NCI-H226 (cell line): ENCODE measurements at regions not wholly inside any gene's neighbourhood (a gene's known extent, or its start where the extent isn't known, plus 50 kb on each side); places are given as distances from the start of the nearest gene placed in this dataset.
A peak's percentile ranks its signal among the peaks of the same experiment; 100 is the strongest.
"Not testable (repeated sequence)": the region's sequence is repeated elsewhere in the genome, so short reads cannot be mapped to it uniquely, and the experiment has no call there.

Source experiments
- DNase-seq: peaks from one replicate; pipeline ENCODE4 v3.0.0-alpha.2; 2015

DNA sequence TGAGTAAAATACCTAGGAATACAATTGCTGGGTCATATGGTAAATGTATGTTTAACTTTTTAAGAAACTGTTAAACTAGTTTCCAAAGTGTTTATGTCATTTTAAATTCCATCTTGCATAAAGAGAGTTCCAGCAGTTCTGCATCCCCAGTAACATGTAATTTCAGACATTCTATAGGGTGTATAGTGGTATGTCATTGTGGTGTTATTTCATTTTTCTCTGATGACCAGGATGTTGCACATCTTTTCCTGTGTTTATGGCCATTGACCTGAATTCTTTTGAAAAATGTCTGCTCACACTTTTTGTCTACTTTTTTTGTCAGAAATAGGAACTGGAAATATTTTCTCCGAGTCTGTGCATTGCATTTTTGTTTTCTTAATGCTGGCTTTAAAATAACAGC is 128.9 kb downstream of the TMEM200A start:
- DNase-seq: no peak

DNA sequence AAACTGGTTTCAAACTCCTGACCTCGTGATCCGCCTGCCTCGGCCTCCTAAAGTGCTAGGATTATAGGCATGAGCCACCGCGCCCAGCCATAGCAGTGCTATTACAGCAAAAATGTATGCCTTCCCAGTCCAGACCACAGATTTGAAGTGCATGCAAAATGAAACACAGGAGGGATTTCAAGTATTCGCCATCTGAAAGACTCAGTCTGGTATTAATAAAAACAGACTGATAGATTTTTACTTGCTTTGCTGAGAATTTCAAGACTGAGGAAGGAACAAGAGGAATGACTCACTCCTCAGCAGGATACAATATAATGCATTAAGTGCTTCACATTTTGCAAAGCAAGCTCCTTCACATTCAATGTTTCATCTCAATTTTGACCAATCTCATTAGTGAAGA is 134.9 kb downstream of the TMEM200A start:
- DNase-seq: no peak

DNA sequence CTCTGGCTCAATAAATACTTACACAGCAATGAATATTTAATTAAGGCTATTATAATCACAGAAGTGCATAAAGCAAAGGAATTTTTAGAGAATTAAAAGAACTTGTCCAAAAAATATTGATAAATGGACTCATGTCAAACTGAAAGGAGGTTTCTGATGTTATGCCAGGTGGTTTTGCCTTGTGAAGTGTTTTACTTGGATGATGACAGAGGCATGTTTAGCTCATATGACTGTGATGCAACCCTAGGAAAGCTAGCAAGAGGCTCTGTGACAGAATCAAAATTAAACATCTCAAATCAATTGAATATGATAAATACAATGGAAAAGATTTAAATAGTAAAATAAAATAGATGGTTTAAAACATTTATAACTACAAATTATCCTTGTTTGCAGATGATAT is 137.3 kb downstream of the TMEM200A start:
- DNase-seq: peak; percentile 35

DNA sequence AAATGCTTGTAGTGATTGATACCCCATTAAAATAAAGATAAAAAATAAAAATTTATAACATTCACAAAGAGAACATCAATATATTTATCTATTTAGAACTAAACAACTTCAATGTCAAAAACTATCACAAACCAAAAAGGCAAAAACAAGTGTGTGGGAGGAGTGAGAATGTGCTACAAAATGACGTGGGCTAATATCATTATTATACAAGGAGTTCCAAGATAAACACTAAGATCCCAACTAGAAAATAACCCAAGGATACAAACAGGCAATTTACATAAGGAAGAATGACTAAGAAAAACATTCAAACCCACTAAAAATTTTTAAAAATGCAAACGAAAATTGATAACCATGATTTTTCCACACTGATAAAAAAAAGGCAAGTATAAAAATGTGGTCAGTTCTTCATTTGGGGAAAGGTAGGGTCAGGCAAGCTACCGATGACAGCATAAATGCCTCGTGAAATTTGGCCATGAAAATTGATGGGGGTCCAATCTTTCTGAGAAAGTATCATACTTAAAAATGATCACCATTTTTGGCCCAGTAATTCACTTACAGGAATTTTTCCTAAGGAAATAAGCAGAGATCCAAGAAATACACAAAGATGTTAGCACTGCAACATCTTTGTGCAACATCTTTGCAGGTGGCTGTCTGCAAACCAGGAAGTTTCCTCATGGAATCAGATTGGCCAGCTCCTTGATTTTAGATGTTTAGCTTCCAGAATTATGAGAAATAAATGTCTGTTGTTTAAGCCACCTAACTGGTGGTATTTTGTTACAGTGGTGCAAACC is 140.2 kb downstream of the TMEM200A start:
- no peak for DNase-seq

DNA sequence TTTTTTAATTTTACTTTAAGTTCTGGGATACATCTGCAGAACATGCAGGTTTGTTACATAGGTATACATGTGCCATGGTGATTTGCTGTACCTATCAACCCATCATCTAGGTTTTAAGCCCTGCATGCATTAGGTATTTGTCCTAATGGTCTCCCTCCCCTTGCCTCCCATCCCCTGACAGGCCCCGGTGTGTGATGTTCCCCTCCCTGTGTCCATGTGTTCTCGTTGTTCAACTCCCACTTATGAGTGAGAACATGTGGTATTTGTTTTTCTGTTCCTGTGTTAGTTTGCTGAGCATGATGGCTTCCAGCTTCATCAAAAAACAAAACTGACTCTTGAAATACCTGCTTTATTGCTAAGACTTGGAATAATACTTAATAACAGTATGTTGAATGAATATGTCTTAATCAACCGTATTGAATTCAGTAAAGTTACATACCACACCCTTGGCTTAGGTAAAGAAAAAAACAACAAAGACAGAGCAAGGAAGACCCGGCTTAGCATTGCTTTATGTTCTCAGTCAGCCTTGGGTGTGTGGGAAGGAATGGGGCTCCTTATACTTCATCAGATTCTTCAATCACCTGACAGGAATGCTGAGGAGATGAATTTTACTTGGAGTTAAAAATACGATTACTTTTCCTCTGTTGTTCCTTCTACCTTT is 141.3 kb downstream of the TMEM200A start:
- not testable (repeated sequence) for DNase-seq

DNA sequence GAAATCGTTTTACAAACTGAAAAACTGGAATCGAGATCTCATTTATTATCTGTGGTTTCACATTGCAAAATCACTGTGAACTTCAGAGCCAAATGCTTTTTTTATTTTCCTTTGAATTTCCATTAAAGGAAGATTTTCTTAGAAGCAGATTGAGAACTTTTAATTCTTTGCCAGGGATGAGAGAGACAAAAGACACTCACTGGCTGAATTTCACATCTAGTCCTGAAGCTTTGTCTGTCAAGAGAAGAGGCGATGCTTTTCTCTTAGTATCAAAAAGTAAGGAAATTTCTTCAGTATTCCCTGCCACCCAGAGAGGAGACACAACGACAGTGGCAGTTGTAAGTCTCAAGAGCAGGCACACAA is 141.8 kb downstream of the TMEM200A start:
- no peak for DNase-seq

DNA sequence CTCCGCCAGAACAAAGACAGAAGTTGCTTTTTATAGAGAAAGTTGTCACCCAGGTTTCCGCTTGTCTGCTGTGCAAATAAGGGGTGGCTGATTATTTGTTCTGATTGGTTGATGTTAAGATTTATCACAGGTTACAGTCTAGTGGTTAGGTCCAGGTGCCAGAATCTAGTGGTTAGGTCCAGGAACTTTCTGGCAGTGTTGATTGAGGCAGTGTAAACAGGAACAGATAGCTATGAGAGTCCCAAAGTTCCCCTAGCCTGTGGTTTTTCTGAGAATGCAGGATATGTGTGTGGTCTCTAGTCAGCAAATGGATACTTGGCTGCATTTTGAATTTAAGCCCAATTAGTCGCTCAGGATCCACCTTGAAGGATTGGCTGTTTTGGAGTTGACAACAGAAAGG is 148.0 kb downstream of the TMEM200A start:
- peak; percentile 70 for DNase-seq

DNA sequence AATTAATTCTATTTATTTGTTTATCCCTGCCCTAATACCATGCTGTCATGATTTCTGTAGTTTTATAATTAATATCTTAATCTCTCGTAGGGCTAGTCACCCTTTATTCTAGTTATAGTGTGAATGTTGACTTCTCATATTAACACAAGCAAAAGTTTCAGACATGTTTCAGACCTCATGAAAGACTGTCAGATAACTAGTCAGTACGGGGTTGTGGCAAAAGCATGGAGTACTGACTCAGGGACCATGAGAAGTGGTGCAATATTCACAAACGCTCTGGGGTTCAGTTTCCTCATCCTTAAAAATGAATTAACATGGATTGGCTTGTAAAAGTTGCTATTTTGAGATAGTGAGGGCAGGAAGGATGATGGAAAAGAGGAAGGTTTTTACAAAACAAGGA is 148.9 kb downstream of the TMEM200A start:
- DNase-seq: no peak

DNA sequence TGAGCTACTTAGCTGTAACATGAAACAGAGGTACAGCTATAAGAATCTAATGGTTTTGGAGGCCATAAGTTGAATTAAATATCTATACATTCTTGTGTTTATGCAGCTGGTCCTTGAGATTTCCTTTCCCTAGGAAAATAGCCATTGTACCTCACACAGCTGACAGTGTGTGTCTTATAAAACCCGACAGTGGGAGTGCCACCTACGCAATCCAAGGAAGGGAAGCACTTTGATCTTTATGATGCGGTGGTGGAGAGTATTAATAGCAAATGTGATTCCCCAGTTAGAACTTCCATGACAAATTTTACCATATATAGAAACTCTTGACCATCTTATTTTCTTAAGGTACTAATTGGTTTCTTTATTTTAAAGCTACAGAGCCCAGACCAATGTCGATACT is 149.5 kb downstream of the TMEM200A start:
- no peak for DNase-seq

DNA sequence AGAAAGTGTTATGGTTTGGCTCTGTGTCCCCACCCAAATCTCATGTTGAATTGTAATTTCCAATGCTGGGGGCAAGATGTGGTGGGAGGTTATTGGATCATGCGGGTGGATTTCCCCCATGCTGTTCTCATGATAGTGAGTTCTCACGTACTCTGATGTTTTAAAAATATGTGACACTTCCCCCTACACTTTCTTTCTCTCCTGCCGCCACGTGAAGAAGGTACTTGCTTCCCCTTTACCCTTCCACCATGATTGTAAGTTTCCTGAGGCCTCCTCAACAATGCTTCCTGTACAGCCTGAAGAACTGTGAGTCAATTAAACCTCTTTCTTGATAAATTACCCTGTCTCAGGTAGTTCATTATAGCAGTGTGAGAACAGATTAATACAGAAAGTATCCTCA is 150.8 kb downstream of the TMEM200A start:
- DNase-seq: no peak

DNA sequence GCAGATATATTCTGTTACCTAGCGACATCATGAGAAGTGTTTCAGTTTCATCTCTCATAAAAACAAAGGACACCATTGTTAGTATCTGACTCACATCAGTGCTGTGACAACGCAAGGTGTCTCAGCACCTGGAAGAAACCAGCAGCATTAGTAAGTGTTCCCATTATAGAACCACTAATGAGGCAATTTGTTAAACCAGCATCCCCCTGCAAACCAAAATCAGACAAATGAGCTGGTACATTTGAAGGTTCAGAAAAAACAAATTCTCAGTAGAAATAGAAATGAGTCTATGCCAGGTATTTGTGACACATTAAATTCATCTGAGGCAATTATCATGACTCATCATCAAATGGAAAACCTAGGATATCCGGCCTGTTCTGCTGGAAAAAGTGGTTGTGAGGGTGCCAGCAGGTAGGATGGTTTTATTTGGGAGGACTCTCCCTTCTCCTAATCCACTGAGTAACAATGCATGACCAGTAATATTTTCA is 151.7 kb downstream of the TMEM200A start:
- DNase-seq: peak; percentile 17

DNA sequence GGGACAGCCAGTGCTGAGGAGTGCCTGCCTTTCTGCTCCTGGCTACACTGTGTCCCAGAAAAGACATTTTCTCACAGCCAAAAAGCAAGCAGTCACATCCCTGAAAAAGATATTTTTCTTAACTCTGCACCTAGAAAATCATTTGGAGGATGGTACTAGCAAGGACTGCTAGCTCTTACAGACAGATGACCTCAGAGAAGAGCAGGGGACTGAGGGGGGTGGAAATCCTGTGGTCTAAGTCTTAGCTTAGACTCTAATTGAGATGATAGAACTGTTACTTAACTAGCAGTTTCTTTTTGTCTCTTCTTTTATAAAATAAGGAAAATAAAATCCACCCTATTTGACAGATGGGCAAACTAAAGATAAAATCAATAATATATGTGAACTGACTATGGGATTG is 152.8 kb downstream of the TMEM200A start:
- DNase-seq: no peak

DNA sequence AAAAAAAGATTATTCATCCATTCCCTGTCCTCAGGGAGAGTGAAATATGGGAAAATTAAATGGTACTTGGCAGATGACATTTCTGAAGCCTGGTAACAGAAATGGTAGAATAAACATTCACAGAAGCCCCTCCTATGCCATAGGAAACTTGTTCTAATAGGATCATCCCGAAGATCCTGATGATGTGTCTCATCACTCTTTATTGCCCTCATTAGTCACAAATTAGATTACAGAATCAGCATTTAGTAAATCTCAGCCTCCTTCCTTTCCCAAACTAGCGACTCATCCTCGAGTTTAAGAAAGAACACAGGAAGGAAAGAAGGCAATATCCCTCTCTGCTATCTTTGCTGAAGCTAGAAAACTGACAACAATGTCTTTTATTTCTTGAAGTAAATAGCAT is 154.4 kb downstream of the TMEM200A start:
- DNase-seq: peak; percentile 28

DNA sequence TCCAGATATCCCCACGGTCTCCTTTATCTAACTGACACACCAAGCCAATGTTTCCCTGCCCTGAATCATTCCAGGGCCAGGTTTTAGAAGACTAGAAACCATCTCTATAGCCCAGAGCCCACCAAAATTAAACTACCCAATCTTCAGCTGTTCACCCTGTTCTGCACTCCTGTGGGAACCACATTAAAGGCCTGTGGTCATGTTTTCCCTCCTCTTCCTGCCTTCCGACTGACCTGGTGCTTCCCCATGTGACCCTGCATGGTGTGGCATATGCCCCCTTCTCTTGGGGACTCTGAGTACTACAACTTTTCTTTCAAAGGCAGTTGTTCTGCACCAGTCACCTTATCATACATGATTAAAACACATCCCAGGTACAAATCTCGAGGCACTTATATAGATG is 155.0 kb downstream of the TMEM200A start:
- no peak for DNase-seq

DNA sequence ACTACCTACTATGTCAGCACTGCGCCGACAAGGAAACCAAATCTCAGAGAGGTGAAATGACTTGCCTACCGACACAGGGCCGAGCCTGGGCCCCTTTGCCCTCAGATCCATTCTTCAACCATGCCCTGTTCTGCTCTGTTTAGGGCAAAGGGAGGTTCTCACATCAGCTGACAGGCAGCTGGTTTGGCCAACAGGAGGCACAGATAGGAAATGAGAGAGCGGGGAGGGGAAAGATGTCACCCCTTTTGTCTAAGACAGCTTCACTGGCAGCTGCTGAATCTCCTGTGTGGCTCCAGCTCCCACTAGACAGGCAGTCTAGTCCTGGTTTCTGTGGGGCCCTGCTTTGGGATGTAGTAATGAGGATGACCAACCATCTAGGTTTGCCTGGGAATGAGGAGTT is 158.7 kb downstream of the TMEM200A start:
- DNase-seq: no peak

DNA sequence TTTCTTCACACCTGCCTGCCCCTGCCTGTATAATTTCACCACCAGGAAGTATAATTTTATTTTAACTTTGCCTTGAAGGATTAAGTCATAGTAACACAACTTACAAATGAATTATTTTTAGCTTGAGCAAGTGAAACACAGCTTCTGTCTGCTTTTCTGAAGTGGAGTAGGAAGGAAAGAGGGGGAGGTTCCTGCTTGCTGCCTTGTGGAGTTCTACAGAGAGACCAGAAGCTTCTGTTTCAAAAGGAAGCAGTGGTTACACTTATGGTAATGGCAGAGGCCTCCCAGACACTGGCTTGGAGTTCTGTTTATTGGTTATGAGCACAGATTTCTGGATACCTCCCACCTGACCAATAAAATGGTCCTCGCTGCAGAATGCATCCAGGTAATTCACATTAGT is 159.6 kb downstream of the TMEM200A start:
- no peak for DNase-seq

DNA sequence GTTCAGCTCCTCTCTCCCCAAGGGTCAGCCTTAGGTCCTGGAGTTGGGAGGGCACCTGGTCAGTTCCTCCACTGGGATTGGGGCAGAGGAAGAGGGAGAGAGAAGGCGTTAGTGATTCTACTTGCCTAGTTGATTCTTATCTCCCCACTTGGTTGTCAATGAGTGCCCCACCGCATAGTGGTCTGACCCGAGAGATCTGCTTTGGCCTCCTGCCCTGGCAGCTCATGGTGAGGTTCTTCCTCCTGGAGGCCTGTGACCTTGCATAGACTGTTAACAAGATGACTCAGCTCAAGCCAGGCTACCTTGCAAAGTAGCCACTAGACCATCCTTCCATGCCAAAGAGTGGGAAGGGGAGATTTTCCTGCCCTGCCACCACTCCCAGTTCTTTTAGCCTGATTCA is 160.6 kb downstream of the TMEM200A start:
- DNase-seq: no peak

DNA sequence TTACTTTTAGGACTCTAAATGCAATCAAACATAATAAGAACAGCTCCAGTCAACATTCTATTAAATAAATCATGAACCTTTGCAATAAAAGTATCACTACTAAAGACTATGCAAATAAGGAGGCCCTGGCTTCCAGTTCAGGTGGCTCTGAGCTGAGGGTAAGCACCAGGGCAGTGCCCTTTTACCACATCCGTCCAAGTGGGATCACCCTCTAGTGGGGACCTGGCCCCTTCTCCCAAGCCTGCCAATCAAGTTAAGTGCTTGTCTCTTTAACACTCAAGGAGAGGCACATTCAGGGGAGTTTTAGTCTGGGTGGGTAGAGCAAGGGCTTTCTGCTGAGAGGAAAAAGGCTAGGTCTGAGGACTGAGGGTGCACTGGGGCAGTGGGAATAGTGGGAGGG is 161.4 kb downstream of the TMEM200A start:
- no peak for DNase-seq

DNA sequence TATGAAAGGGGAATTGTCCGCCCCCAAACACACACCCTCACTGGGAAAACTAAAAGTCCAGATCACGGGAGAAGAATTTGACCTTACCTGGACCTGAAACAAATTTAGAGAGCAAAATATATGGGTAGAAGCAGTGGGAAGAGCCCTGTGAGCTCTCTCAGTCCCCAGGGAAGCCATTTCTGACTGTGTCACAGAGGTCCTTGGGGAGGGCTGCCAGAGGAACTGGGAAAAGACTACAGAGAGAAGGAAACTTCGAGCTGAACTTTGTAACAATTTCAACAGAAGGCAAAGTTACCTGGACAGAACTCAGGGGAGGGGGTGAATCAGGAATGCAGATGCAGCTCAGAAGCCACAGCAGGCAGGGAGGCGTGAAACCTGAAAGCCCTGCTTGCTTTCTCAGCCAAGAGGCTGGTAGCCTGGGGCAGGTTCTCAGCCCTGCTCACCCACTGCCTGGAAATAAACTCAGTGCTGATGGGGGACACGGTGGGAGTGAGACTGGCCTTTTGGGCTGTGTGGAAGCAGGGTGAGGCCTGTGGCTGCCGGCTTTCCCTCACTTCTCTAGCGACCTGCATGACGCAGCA is 163.8 kb downstream of the TMEM200A start:
- DNase-seq: no peak

DNA sequence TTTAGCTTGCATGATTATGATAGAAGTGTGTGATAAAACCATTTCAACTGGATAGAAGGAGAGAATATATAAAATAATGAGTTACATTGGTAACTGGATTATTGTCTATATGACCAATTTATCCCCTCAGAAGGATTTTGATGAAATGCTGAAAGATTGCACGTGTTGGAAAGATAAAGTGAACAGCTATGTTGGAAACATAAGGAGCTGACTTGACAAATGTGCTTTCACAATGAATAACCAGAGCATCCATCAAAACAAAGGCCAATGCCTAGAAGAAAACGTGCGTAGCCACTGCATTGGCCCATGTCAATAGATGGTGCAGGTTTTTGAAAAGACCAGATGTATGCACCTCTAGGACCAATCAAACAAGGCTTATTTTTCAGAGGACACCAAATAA is 168.8 kb downstream of the TMEM200A start:
- DNase-seq: no peak

DNA sequence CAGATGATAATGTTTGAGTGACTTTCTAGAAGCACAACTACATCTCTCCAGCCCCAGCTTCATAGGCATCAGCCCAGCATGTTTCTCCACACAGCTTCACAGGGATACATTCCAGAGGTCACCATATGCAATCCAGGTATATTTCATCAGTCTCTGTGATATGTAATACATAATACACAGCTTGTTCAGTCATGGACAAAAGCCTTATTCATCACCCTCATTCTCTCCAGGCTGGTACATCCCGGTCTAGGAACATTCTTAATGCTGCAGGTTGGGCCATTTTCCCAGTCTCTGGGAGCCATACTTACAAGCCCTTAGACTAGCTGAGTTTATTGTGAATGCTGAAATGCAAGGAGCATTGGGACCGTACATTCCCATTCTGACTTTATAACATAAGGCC is 169.4 kb downstream of the TMEM200A start:
- DNase-seq: no peak

DNA sequence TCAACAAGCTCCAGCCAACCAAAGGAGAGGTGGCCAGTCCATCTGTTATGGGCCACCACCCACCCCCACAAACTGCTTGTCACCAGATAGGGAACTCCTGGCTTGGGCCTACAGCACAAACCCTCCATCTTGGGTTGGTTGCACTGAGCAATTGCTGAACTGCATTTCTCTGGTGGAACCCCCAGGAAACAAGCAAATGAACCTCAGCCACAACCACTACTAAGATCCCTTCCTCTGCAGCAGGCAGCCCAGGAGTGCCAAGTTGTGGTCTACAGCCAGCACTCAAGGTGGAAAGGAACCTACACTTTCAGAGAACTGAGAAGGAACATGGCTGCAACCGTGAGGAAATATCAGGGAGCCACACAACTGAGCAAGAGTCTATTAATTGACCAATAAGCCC is 171.6 kb downstream of the TMEM200A start:
- DNase-seq: no peak

DNA sequence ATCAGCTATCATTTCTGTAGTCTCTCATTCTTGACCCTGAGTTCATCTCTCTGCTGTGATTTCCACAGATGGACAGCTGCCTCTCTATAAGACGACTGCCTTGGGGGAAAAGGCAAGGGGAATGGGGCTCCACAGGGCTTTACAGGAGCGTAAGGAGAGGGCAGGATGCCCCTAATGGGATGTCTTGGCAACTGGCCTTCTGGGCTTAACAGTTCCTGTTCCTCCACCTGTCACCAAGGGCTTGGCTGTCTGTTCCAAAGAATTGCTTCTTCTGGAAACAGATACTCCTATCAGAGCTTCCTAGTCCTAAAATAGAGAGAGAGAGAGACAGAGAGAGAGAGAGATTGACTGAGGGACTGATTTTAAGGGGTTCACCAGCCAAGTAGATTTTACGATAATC is 181.9 kb downstream of the TMEM200A start:
- no peak for DNase-seq

DNA sequence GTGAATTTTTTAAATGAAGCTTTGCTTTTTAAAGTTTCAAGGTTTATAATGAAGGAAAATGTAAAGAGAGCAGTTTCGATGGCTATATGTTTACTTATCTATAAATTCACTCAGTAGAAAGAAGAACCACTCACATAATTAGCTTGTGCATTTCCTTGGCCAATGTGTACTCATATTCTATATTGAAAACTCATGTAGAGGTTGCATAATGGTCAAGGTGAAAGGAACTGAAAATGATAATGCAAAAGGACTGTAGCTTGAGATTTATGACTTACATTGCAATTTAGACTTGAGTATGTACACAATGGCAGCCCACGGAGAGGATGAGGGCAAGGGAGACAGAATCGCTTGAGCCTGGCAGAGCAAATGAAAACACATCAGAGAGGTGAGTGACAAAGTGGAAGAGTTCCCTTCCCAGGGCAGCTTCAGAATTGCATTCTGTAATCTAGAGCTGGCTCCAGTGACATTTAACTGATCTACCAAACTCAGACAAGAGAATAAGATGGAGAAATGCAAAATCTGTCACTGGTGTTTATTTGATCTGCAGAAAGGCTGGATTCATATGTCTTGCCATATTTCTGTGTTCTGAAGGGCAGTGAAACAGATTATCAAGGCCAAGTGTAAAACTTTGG is 191.8 kb downstream of the TMEM200A start:
- DNase-seq: no peak
